Ascending aorta (tissue), 2 donors: ENCODE measurements at regions not wholly inside any gene's neighbourhood (a gene's known extent, or its start where the extent isn't known, plus 50 kb on each side); places are given as distances from the start of the nearest gene placed in this dataset.

Experiments
- DNase-seq, 2 donors: peaks; one replicate each; pipeline ENCODE4 v3.0.0-alpha.2; 2019; ENCODE audit warnings: low spot score in 2 of 2
- H3K27ac ChIP-seq, 2 donors: fragments of 200-600 bp; sonication (generic); one replicate each; pipeline ENCODE4 v1.5.1; 2016 to 2017; ENCODE audit warnings: mild to moderate bottlenecking in 1 of 2
- H3K27me3 ChIP-seq: fragments of 200-600 bp; sonication (generic); one replicate; pipeline ENCODE4 v1.5.1; 2017
- H3K36me3 ChIP-seq, 2 donors: fragments of 200-600 bp; sonication (generic); one replicate each; pipeline ENCODE4 v1.5.1; 2016
- H3K4me1 ChIP-seq, 2 donors: fragments of 200-600 bp; sonication (generic); one replicate each; pipeline ENCODE4 v1.5.1; 2016 to 2017; ENCODE audit warnings: mild to moderate bottlenecking in 1 of 2
- H3K4me3 ChIP-seq, 2 donors: fragments of 200-600 bp; sonication (generic); one replicate each; pipeline ENCODE4 v1.5.1; 2016 to 2017; ENCODE audit warnings: mild to moderate bottlenecking in 1 of 2
- H3K9me3 ChIP-seq, 2 donors: fragments of 200-600 bp; sonication (generic); one replicate each; pipeline ENCODE4 v1.5.1; 2016
- CTCF ChIP-seq, 3 experiments: fragments of 200-600 bp in 2 of 3; fragments of 450-650 bp in 1 of 3; sonication (generic) in 2 of 3; IDR thresholded peaks; one replicate each; pipeline ENCODE4 v1.5.1; 2016 to 2019; ENCODE audit warnings: antibody characterized with exemption in 3 of 3, mild to moderate bottlenecking in 1 of 3, moderate library complexity in 1 of 3
- intact Hi-C: fragments of 100-400 bp; cut with DNase I; formaldehyde crosslinking; loops from one replicate; pipeline ENCODE4 v1.15.1; 2023

GRCh38 chr1:56003846-56004245, 575.5 kb downstream of the PLPP3 start:
- no peak for DNase-seq
- no peak for TF ChIP-seq CTCF (IDR thresholded peaks at IDR 0.05)
- Histone ChIP-seq H3K9me3 (no peaks in the 10 kb centered on the region), H3K4me3 (no peak overlapping the region), H3K36me3 (no peaks in the 10 kb centered on the region), H3K4me1 (no peaks in the 10 kb centered on the region), H3K27ac (no peak overlapping the region), H3K27me3 (no peaks in the 10 kb centered on the region)
- intact Hi-C loops, result no loop called here

- Histone ChIP-seq H3K36me3 (no peaks in the 10 kb centered on the region), H3K27ac (no peak overlapping the region), H3K4me1 (no peaks in the 10 kb centered on the region), H3K9me3 (no peaks in the 10 kb centered on the region), H3K27me3 (no peaks in the 10 kb centered on the region), H3K4me3 (no peak overlapping the region)
- TF ChIP-seq CTCF (IDR thresholded peaks at IDR 0.05), result no peak
- intact Hi-C loops, result no loop called here
- no peak for DNase-seq
These were observed 577.1 kb downstream of the PLPP3 start for GRCh38 chr1:56002231-56002630.

GRCh38 chr1:56000424-56000823, 578.9 kb downstream of the PLPP3 start:
- H3K9me3 ChIP-seq, result no peaks in the 10 kb centered on the region
- no peaks in the 10 kb centered on the region for H3K36me3 ChIP-seq
- H3K27me3 ChIP-seq, result no peaks in the 10 kb centered on the region
- no peak overlapping the region for H3K4me3 ChIP-seq
- no peaks in the 10 kb centered on the region for H3K4me1 ChIP-seq
- DNase-seq, result no peak
- intact Hi-C loops, result no loop called here
- no peak for TF ChIP-seq CTCF (IDR thresholded peaks at IDR 0.05)
- no peak overlapping the region for H3K27ac ChIP-seq

- Histone ChIP-seq H3K36me3 (no peaks in the 10 kb centered on the region), H3K4me1 (no peaks in the 10 kb centered on the region), H3K27me3 (no peaks in the 10 kb centered on the region), H3K9me3 (no peaks in the 10 kb centered on the region), H3K27ac (no peak overlapping the region), H3K4me3 (no peak overlapping the region)
- DNase-seq, result no peak
- intact Hi-C loops, result no loop called here
- no peak for TF ChIP-seq CTCF (IDR thresholded peaks at IDR 0.05)
These were observed 581.8 kb downstream of the PLPP3 start for GRCh38 chr1:55997536-55997935.

- TF ChIP-seq CTCF (IDR thresholded peaks at IDR 0.05), result no peak
- intact Hi-C loops, result no loop called here
- H3K27me3 ChIP-seq, result no peaks in the 10 kb centered on the region
- no peaks in the 10 kb centered on the region for H3K36me3 ChIP-seq
- H3K9me3 ChIP-seq, result no peaks in the 10 kb centered on the region
- H3K27ac ChIP-seq, result no peak overlapping the region
- H3K4me1 ChIP-seq, result peaks cover 0 to 3% of the 10 kb centered on the region in 2 donors
- no peak for DNase-seq
- no peak overlapping the region for H3K4me3 ChIP-seq
These were observed 585.6 kb downstream of the PLPP3 start for GRCh38 chr1:55993646-55994318.

- intact Hi-C loops, result no loop called here
- H3K9me3 ChIP-seq, result no peaks in the 10 kb centered on the region
- H3K4me3 ChIP-seq, result no peak overlapping the region
- no peak for DNase-seq
- H3K36me3 ChIP-seq, result no peaks in the 10 kb centered on the region
- no peak overlapping the region for H3K27ac ChIP-seq
- no peak for TF ChIP-seq CTCF (IDR thresholded peaks at IDR 0.05)
- H3K27me3 ChIP-seq, result no peaks in the 10 kb centered on the region
- peaks cover 0 to 6% of the 10 kb centered on the region in 2 donors for H3K4me1 ChIP-seq
These were observed 589.4 kb downstream of the PLPP3 start for GRCh38 chr1:55990007-55990406.
